H1 (cell line): ENCODE measurements at regions not wholly inside any gene's neighbourhood (a gene's known extent, or its start where the extent isn't known, plus 50 kb on each side); places are given as distances from the start of the nearest gene placed in this dataset.

Experiments
- CTCF ChIA-PET: fragments of 300-600 bp; sonication (Branson Sonifier 250); formaldehyde crosslinking; loops from one replicate; lab custom pipeline; 2021; ENCODE audit not compliant: partially characterized antibody; lab: Charles Lee
- POLR2A ChIA-PET: fragments of 300-600 bp; sonication (Branson Sonifier 250); formaldehyde crosslinking; loops from one replicate; lab custom pipeline; 2021; ENCODE audit warnings: inconsistent platforms; ENCODE audit not compliant: partially characterized antibody; lab: Charles Lee
- DNase-seq, 2 experiments: peaks; one replicate each; pipeline versions ENCODE4 v3.0.0 to v3.0.0-alpha.2; 2010 to 2022; ENCODE audit warnings: low spot score in 2 of 2, low read depth in 1 of 2, mixed read lengths in 1 of 2
- FAIRE-seq: peaks from 2 replicates; lab custom pipeline; 2011; peaks lifted over from hg19 to GRCh38; lab: Jason Lieb, UNC
- H2AFZ ChIP-seq: 2 replicates; pipeline ENCODE4 v1.8.1; 2012; ENCODE audit warnings: low read length, inconsistent platforms
- H2AK5ac ChIP-seq: 2 replicates; pipeline ENCODE4 v1.6.1; 2013; ENCODE audit warnings: low read depth, low read length
- H2BK120ac ChIP-seq: replicated peaks from 2 replicates; pipeline ENCODE3; 2013; ENCODE audit warnings: low read depth, low read length, inconsistent platforms
- H2BK12ac ChIP-seq: 2 replicates; pipeline ENCODE4 v1.6.1; 2013; ENCODE audit warnings: low read depth, low read length
- H2BK15ac ChIP-seq: 2 replicates; pipeline ENCODE4 v1.6.1; 2013; ENCODE audit warnings: low read length
- H2BK20ac ChIP-seq: 2 replicates; pipeline ENCODE4 v1.6.1; 2013; ENCODE audit warnings: low read length
- H2BK5ac ChIP-seq: 2 replicates; pipeline ENCODE4 v1.6.1; 2013; ENCODE audit warnings: low read depth, low read length
- H3K14ac ChIP-seq: 2 replicates; pipeline ENCODE4 v1.6.1; 2013; ENCODE audit warnings: inconsistent platforms; ENCODE audit not compliant: insufficient read length
- H3K18ac ChIP-seq: 2 replicates; pipeline ENCODE4 v1.6.1; 2013; ENCODE audit warnings: low read length; ENCODE audit errors: extremely low read depth
- H3K23ac ChIP-seq: 2 replicates; pipeline ENCODE4 v1.6.1; 2013; ENCODE audit warnings: inconsistent platforms; ENCODE audit not compliant: insufficient read length
- H3K23me2 ChIP-seq: 2 replicates; pipeline ENCODE4 v1.6.1; 2013; ENCODE audit warnings: low read depth, low read length
- H3K27ac ChIP-seq: 2 replicates; pipeline ENCODE4 v1.6.1; 2011; ENCODE audit warnings: low read depth, low read length, inconsistent platforms
- H3K27me3 ChIP-seq, 4 experiments: replicated peaks in 1 of 4; 1 replicate in 1 of 4; 2 replicates in 3 of 4; pipeline versions ENCODE4 v1.6.1 to v1.8.1; 2011 to 2013; ENCODE audit warnings: low read length in 3 of 4, mild to moderate bottlenecking in 3 of 4, inconsistent platforms in 2 of 4, mixed read lengths in 2 of 4, moderate library complexity in 1 of 4; ENCODE audit not compliant: control insufficient read depth in 3 of 4, insufficient read depth in 3 of 4; ENCODE audit errors: extremely low read depth in 1 of 4
- H3K36me3 ChIP-seq, 4 experiments: 2 replicates each; pipeline versions ENCODE4 v1.6.1 to v1.8.1; 2011 to 2013; ENCODE audit warnings: mild to moderate bottlenecking in 4 of 4, low read length in 3 of 4, moderate library complexity in 2 of 4, control low read depth in 1 of 4, inconsistent platforms in 1 of 4; ENCODE audit not compliant: insufficient read depth in 4 of 4, control insufficient read depth in 2 of 4
- H3K4ac ChIP-seq: replicated peaks from 2 replicates; pipeline ENCODE3; 2013; ENCODE audit warnings: low read length, low read depth, mixed read lengths, inconsistent platforms; ENCODE audit not compliant: insufficient read length
- H3K4me1 ChIP-seq, 4 experiments: replicated peaks in 1 of 4; 1 replicate in 1 of 4; 2 replicates in 3 of 4; pipeline versions ENCODE4 v1.6.1 to v1.8.1; 2011 to 2013; ENCODE audit warnings: low read length in 3 of 4, inconsistent platforms in 2 of 4, mixed read lengths in 1 of 4; ENCODE audit not compliant: insufficient read depth in 4 of 4, control insufficient read depth in 3 of 4
- H3K4me2 ChIP-seq, 2 experiments: 2 replicates each; pipeline versions ENCODE4 v1.6.1 to v1.8.1; 2011 to 2013; ENCODE audit warnings: low read depth in 2 of 2, low read length in 2 of 2, control low read depth in 1 of 2, inconsistent platforms in 1 of 2, mild to moderate bottlenecking in 1 of 2; ENCODE audit not compliant: insufficient read depth in 1 of 2
- H3K4me3 ChIP-seq, 4 experiments: fragments of 200-600, 300-600 bp in 1 of 4; sonication (generic), shearing (Covaris generic), sonication (Bioruptor Twin) in 1 of 4; 2 replicates each; pipeline versions ENCODE4 v1.5.1 to v1.8.1; 2011 to 2016; ENCODE audit warnings: low read length in 4 of 4, low read depth in 3 of 4, control low read depth in 2 of 4, inconsistent platforms in 2 of 4, mild to moderate bottlenecking in 2 of 4, mixed read lengths in 1 of 4, moderate library complexity in 1 of 4; ENCODE audit not compliant: insufficient read depth in 2 of 4; ENCODE audit errors: extremely low read depth in 1 of 4
- H3K56ac ChIP-seq: replicated peaks from 2 replicates; pipeline ENCODE3; 2013; ENCODE audit warnings: low read depth, mild to moderate bottlenecking, mixed read lengths, low read length, inconsistent platforms; ENCODE audit not compliant: insufficient read length
- H3K79me1 ChIP-seq: 2 replicates; pipeline ENCODE4 v1.6.1; 2013; ENCODE audit warnings: low read depth, low read length, control low read depth
- H3K79me2 ChIP-seq, 2 experiments: 2 replicates each; pipeline versions ENCODE4 v1.6.1 to v1.8.1; 2012 to 2013; ENCODE audit warnings: low read length in 2 of 2, mild to moderate bottlenecking in 2 of 2, inconsistent platforms in 1 of 2; ENCODE audit not compliant: insufficient read depth in 2 of 2, control insufficient read depth in 1 of 2
- H3K9ac ChIP-seq, 4 experiments: replicated peaks in 1 of 4; 1 replicate in 1 of 4; 2 replicates in 3 of 4; pipeline versions ENCODE4 v1.6.1 to v1.8.1; 2011 to 2013; ENCODE audit warnings: low read depth in 3 of 4, low read length in 3 of 4, control low read depth in 2 of 4, mild to moderate bottlenecking in 2 of 4, moderate library complexity in 2 of 4, inconsistent platforms in 1 of 4; ENCODE audit errors: extremely low read depth in 1 of 4
- H3K9me3 ChIP-seq, 2 experiments: 2 replicates each; pipeline versions ENCODE4 v1.6.1 to v1.8.1; 2012 to 2013; ENCODE audit warnings: mild to moderate bottlenecking in 2 of 2, moderate library complexity in 2 of 2, control low read depth in 1 of 2, inconsistent platforms in 1 of 2, low read depth in 1 of 2, low read length in 1 of 2, mixed read lengths in 1 of 2; ENCODE audit not compliant: insufficient read depth in 2 of 2
- H4K20me1 ChIP-seq, 2 experiments: replicated peaks in 1 of 2; 2 replicates each; pipeline versions ENCODE3 to v1.8.1; 2011 to 2013; ENCODE audit warnings: inconsistent platforms in 2 of 2, low read length in 2 of 2, mild to moderate bottlenecking in 1 of 2; ENCODE audit not compliant: insufficient read depth in 2 of 2, control insufficient read depth in 1 of 2
- H4K5ac ChIP-seq: 2 replicates; pipeline ENCODE4 v1.6.1; 2013; ENCODE audit warnings: low read length, low read depth, mixed read lengths, inconsistent platforms; ENCODE audit not compliant: insufficient read length
- H4K8ac ChIP-seq: 2 replicates; pipeline ENCODE4 v1.8.0; 2013; ENCODE audit warnings: mild to moderate bottlenecking, moderate library complexity, low read length, inconsistent platforms; ENCODE audit not compliant: insufficient read depth; ENCODE audit errors: extremely low read depth
- H4K91ac ChIP-seq: replicated peaks from 2 replicates; pipeline ENCODE3; 2013; ENCODE audit warnings: low read length, mixed read lengths, inconsistent platforms; ENCODE audit not compliant: insufficient read length
- ATF3 ChIP-seq: IDR thresholded peaks from 2 replicates; pipeline ENCODE4 v1.6.1; 2011; ENCODE audit warnings: low read depth, mild to moderate bottlenecking, low read length; ENCODE audit not compliant: insufficient read depth
- BCL11A ChIP-seq, 2 experiments: IDR thresholded peaks; one replicate each; pipeline ENCODE4 v1.6.1; 2011; ENCODE audit warnings: low read depth in 2 of 2, low read length in 2 of 2, mild to moderate bottlenecking in 2 of 2
- CBX8 ChIP-seq: fragments of 300-800, 300-1000 bp; sonication (generic); IDR thresholded peaks from 2 replicates; pipeline ENCODE4 v1.7.1; 2016; ENCODE audit warnings: low read depth, low read length, borderline replicate concordance
- GTF2F1 ChIP-seq: IDR thresholded peaks from 2 replicates; pipeline ENCODE4 v1.6.1; 2012; ENCODE audit warnings: low read depth, low read length, improper control_type of control experiment, borderline replicate concordance
- KDM5A ChIP-seq: fragments of 200-600 bp; IDR thresholded peaks from 2 replicates; pipeline ENCODE4 v1.7.1; 2012; ENCODE audit warnings: mild to moderate bottlenecking, low read length, inconsistent platforms, mixed read lengths
- MAFK ChIP-seq: IDR thresholded peaks from 2 replicates; pipeline ENCODE4 v1.6.1; 2012; ENCODE audit warnings: low read depth, mild to moderate bottlenecking, improper control_type of control experiment, low read length
- POLR2AphosphoS5 ChIP-seq: IDR thresholded peaks from 2 replicates; pipeline ENCODE4 v1.6.1; 2011; ENCODE audit warnings: low read depth, low read length
- RBBP5 ChIP-seq: IDR thresholded peaks from 2 replicates; pipeline ENCODE4 v1.7.1; 2012; ENCODE audit warnings: low read depth, mild to moderate bottlenecking, inconsistent platforms, low read length, moderate library complexity, borderline replicate concordance
- SP4 ChIP-seq: IDR thresholded peaks from 2 replicates; pipeline ENCODE4 v1.6.1; 2012; ENCODE audit warnings: low read length, inconsistent platforms
- SRF ChIP-seq: IDR thresholded peaks from 2 replicates; pipeline ENCODE4 v1.6.1; 2011; ENCODE audit warnings: mild to moderate bottlenecking, low read depth, low read length, moderate library complexity
- SUZ12 ChIP-seq: fragments of 200-600 bp; sonication (generic); IDR thresholded peaks from 2 replicates; pipeline ENCODE4 v1.6.1; 2012; ENCODE audit warnings: mild to moderate bottlenecking, inconsistent platforms, low read length, moderate library complexity, mixed read lengths
- TBP ChIP-seq: IDR thresholded peaks from 2 replicates; pipeline ENCODE4 v1.6.1; 2011; ENCODE audit warnings: low read depth, low read length, improper control_type of control experiment
- ZNF274 ChIP-seq: IDR thresholded peaks from 2 replicates; pipeline ENCODE4 v1.7.0; 2012; ENCODE audit warnings: low read length, borderline replicate concordance; ENCODE audit errors: extremely low read depth
- WGBS, 2 experiments: shearing (Covaris generic) in 1 of 2; methylation state at CpG; one replicate each; pipeline versions ENCODE4 v1.1.6 to v1.1.7; 2013 to 2015; ENCODE audit warnings: low lambda C conversion rate in 2 of 2, mixed read lengths in 2 of 2, inconsistent platforms in 1 of 2, low coverage in 1 of 2, missing lambda C conversion rate in 1 of 2; ENCODE audit not compliant: insufficient replicate concordance in 2 of 2, insufficient coverage in 1 of 2, insufficient read length in 1 of 2; ENCODE audit errors: extremely low coverage in 1 of 2, missing lambda C conversion rate in 1 of 2; 5-methylcytosine and 5-hydroxymethylcytosine counted together
- TF ChIP-seq, protein P1 (sequence below): IDR thresholded peaks from 2 replicates; pipeline ENCODE4 v1.6.1; 2012; ENCODE audit warnings: inconsistent platforms

- no peak overlapping the region for H3K14ac ChIP-seq
- H3K56ac ChIP-seq, result no peak overlapping the region
- no peak overlapping the region for H3K4me2 ChIP-seq
- WGBS, 2 experiments, result 89% methylated on average over 4 of the region's 4 CpGs; no CpG with 5 or more reads in 1 of the 2 experiments
- peaks cover 0 to 1% (median 0%) of the 10 kb centered on the region in 4 experiments; a peak in 1 of 7 replicates for H3K27me3 ChIP-seq
- H3K18ac ChIP-seq, result no peak overlapping the region
- no peak overlapping the region for H4K5ac ChIP-seq
- no peak overlapping the region for H2AK5ac ChIP-seq
- no peak overlapping the region for H3K4ac ChIP-seq
- FAIRE-seq (no peak), DNase-seq (no peak)
- H2BK12ac ChIP-seq, result no peak overlapping the region
- CTCF ChIA-PET, result no interaction called here
- H3K23me2 ChIP-seq, result no peaks in the 10 kb centered on the region
- H3K79me1 ChIP-seq, result no peaks in the 10 kb centered on the region
- no peak overlapping the region for H2BK5ac ChIP-seq
- POLR2A ChIA-PET, result no interaction called here
- no peak overlapping the region for H3K27ac ChIP-seq
- H2BK20ac ChIP-seq, result no peak overlapping the region
- H2BK15ac ChIP-seq, result no peak overlapping the region
- H3K23ac ChIP-seq, result no peak overlapping the region
- H3K4me1 ChIP-seq, result peaks cover 0 to 2% (median 0%) of the 10 kb centered on the region in 4 experiments; a peak in 1 of 7 replicates
- H2AFZ ChIP-seq, result no peak overlapping the region
- no peaks in the 10 kb centered on the region for H4K20me1 ChIP-seq
- no peaks in the 10 kb centered on the region for H3K79me2 ChIP-seq
- H4K91ac ChIP-seq, result no peak overlapping the region
- H3K9ac ChIP-seq, result no peak overlapping the region
- no peak overlapping the region for H2BK120ac ChIP-seq
- no peaks in the 10 kb centered on the region; a peak in 1 of 8 replicates for H3K36me3 ChIP-seq
- H3K4me3 ChIP-seq, result no peak overlapping the region
- no peaks in the 10 kb centered on the region for H3K9me3 ChIP-seq
- H4K8ac ChIP-seq, result no peak overlapping the region
- TF ChIP-seq SP4 (no peak), SUZ12 (no peak), ATF3 (no peak), POLR2AphosphoS5 (no peak), GTF2F1 (no peak), SRF (no peak), CBX8 (no peak), BCL11A (IDR thresholded peaks at IDR 0.05; ENCODE audit: low read depth in 2 of 2, low read length in 2 of 2) (no peak), MAFK (no peak), TBP (no peak), RBBP5 (no peak), ZNF274 (no peak), KDM5A (no peak)
- TF ChIP-seq, protein P1, sequence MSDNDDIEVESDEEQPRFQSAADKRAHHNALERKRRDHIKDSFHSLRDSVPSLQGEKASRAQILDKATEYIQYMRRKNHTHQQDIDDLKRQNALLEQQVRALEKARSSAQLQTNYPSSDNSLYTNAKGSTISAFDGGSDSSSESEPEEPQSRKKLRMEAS, result no peak
These were observed 633.9 kb upstream of the MIR17HG start for GRCh38 chr13:90713441-90714133.
